GM12875 (cell line): ENCODE measurements at regions not wholly inside any gene's neighbourhood (a gene's known extent, or its start where the extent isn't known, plus 50 kb on each side); places are given as distances from the start of the nearest gene placed in this dataset.

Experiments used
- H3K4me3 ChIP-seq: one replicate; pipeline ENCODE4 v1.5.1; 2011; ENCODE audit warnings: low read depth, low read length, control low read depth
- CTCF ChIP-seq: IDR thresholded peaks from 2 replicates; pipeline ENCODE4 v1.5.1; 2011; ENCODE audit warnings: low read depth, mild to moderate bottlenecking, control low read depth, inconsistent platforms, low read length, moderate library complexity, borderline replicate concordance; ENCODE audit not compliant: insufficient read depth

GRCh38 chr2:37448342-37449120 is 104.1 kb downstream of the QPCT start:
- H3K4me3 ChIP-seq = no peak overlapping the region
- no peak for TF ChIP-seq CTCF

GRCh38 chr2:37449761-37450296 is 105.4 kb downstream of the QPCT start:
- no peak for TF ChIP-seq CTCF
- no peak overlapping the region for H3K4me3 ChIP-seq

GRCh38 chr2:37453027-37453426 is 108.6 kb downstream of the QPCT start:
- no peak for TF ChIP-seq CTCF

DNA sequence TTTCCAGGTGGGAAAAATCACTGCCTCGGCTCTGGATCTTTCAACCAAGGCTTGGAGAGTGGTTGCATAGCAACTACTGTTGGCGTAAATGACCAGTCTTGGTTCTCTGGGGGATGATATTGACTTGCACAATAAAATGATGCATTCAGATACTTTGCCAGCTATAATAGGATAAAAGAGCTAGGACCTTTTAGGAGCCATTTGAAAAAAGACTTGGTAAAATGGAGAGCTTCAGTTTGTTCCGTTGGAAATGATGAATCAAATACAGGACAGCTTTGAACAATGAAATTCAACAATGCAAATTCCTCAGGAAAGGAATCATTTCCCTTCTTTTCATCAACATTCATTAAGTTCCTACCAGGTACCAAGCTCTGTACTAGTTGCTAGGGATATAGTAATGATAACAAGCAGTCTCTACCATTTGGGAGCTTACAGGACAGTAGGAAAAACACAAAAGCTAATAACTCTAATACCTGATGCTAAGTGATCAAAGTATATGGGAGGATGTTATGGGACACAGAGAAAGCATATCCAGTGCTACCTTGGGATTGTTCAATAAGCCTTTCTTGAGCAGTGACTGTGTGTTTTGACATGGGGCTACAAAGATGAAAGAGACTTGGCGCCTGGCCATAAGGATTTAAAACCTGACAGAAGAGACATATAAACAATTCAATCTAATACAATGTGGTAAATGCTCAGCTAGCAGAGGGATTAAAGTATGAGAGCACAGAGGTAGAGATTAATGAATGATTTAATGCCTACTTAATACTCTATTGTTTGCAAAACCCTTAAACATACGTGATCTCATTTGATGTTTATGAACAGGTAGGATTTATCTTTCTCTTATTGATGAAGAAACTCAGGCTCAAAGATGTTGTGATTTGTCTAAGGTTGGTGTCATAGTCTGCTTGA is 110.7 kb downstream of the QPCT start:
- no peak overlapping the region for H3K4me3 ChIP-seq
- TF ChIP-seq CTCF = no peak

More at GRCh38 chr2:37453027-37453426, 108.6 kb downstream of the QPCT start:
- H3K4me3 ChIP-seq = no peak overlapping the region

GRCh38 chr2:37456479-37456878 is 112.0 kb downstream of the QPCT start:
- no peak overlapping the region for H3K4me3 ChIP-seq
- TF ChIP-seq CTCF = no peak

- no peak for TF ChIP-seq CTCF
- no peak overlapping the region for H3K4me3 ChIP-seq
These were observed 113.0 kb downstream of the QPCT start for GRCh38 chr2:37457401-37457901.
